Activated CD4-positive, alpha-beta memory T cell treated with anti-CD3 and anti-CD28 coated beads, Interleukin-2, amount 10 ng/mL, durations not matched to agents 7 days and 5 days (primary cell): ENCODE measurements at regions not wholly inside any gene's neighbourhood (a gene's known extent, or its start where the extent isn't known, plus 50 kb on each side); places are given as distances from the start of the nearest gene placed in this dataset.

ENCODE experiments used
- CTCF ChIA-PET: fragments of 350-600 bp; sonication (Branson Sonifier 250); formaldehyde crosslinking; loops from one replicate; lab custom pipeline; 2021; ENCODE audit warnings: antibody characterized with exemption, inconsistent platforms; lab: Charles Lee
- POLR2A ChIA-PET: fragments of 350-600 bp; sonication (Branson Sonifier 250); formaldehyde crosslinking; loops from one replicate; lab custom pipeline; 2021; ENCODE audit warnings: antibody characterized with exemption; lab: Charles Lee
- DNase-seq: peaks from one replicate; pipeline ENCODE4 v3.0.0-alpha.2; 2020
- H3K27ac Mint-ChIP-seq: one replicate; pipeline ENCODE4 v1.8.0; 2021; ENCODE audit warnings: mild to moderate bottlenecking, mixed read lengths
- H3K27me3 Mint-ChIP-seq: one replicate; pipeline ENCODE4 v1.8.0; 2021; ENCODE audit warnings: mixed read lengths
- H3K36me3 Mint-ChIP-seq: one replicate; pipeline ENCODE4 v1.8.0; 2021; ENCODE audit warnings: low read depth, mixed read lengths
- H3K4me1 Mint-ChIP-seq: one replicate; pipeline ENCODE4 v1.8.0; 2021; ENCODE audit warnings: mixed read lengths
- H3K4me3 Mint-ChIP-seq: one replicate; pipeline ENCODE4 v1.8.0; 2021; ENCODE audit warnings: mild to moderate bottlenecking, mixed read lengths
- H3K9me3 Mint-ChIP-seq: one replicate; pipeline ENCODE4 v1.8.0; 2021; ENCODE audit warnings: mixed read lengths

- Mint-ChIP-seq H3K4me1 (no peaks in the 10 kb centered on the region), H3K9me3 (no peaks in the 10 kb centered on the region), H3K27me3 (peaks cover 22% of the 10 kb centered on the region), H3K4me3 (no peak overlapping the region), H3K36me3 (no peaks in the 10 kb centered on the region), H3K27ac (no peak overlapping the region)
- ChIA-PET CTCF (no interaction called here), POLR2A (no interaction called here)
- no peak for DNase-seq
These were observed 266.8 kb upstream of the PARD3B start for GRCh38 chr2:204278454-204278853.

GRCh38 chr2:204279819-204280218, 265.5 kb upstream of the PARD3B start:
- no peak for DNase-seq
- Mint-ChIP-seq H3K9me3 (no peaks in the 10 kb centered on the region), H3K4me3 (no peak overlapping the region), H3K27ac (no peak overlapping the region), H3K27me3 (peaks cover 29% of the 10 kb centered on the region), H3K36me3 (no peaks in the 10 kb centered on the region), H3K4me1 (no peaks in the 10 kb centered on the region)
- ChIA-PET POLR2A (no interaction called here), CTCF (no interaction called here)

- Mint-ChIP-seq H3K4me1 (no peaks in the 10 kb centered on the region), H3K27ac (no peak overlapping the region), H3K36me3 (no peaks in the 10 kb centered on the region), H3K9me3 (no peaks in the 10 kb centered on the region), H3K27me3 (peaks cover 29% of the 10 kb centered on the region), H3K4me3 (no peak overlapping the region)
- CTCF ChIA-PET: no interaction called here
- no peak for DNase-seq
- POLR2A ChIA-PET: no interaction called here
These were observed 265.0 kb upstream of the PARD3B start for GRCh38 chr2:204280262-204280668.

GRCh38 chr2:204282081-204282480, 263.2 kb upstream of the PARD3B start:
- Mint-ChIP-seq H3K9me3 (no peaks in the 10 kb centered on the region), H3K27ac (no peak overlapping the region), H3K4me3 (no peak overlapping the region), H3K27me3 (peaks cover 25% of the 10 kb centered on the region), H3K36me3 (no peaks in the 10 kb centered on the region), H3K4me1 (no peaks in the 10 kb centered on the region)
- ChIA-PET CTCF (no interaction called here), POLR2A (no interaction called here)
- DNase-seq: no peak

GRCh38 chr2:204282525-204282924, 262.8 kb upstream of the PARD3B start:
- Mint-ChIP-seq H3K4me3 (no peak overlapping the region), H3K27ac (no peak overlapping the region), H3K27me3 (peaks cover 27% of the 10 kb centered on the region), H3K4me1 (no peaks in the 10 kb centered on the region), H3K9me3 (no peaks in the 10 kb centered on the region), H3K36me3 (no peaks in the 10 kb centered on the region)
- ChIA-PET CTCF (no interaction called here), POLR2A (no interaction called here)
- DNase-seq: no peak

GRCh38 chr2:204289066-204289465, 256.2 kb upstream of the PARD3B start:
- ChIA-PET CTCF (interaction anchor here (0.7 kb wide), 1 partner anchor 1183 kb away, joined by 3 read pairs; no protein-coding TSS in a partner anchor), POLR2A (no interaction called here)
- Mint-ChIP-seq H3K4me3 (no peak overlapping the region), H3K27me3 (peaks cover 29% of the 10 kb centered on the region), H3K36me3 (no peaks in the 10 kb centered on the region), H3K4me1 (no peaks in the 10 kb centered on the region), H3K9me3 (no peaks in the 10 kb centered on the region), H3K27ac (no peak overlapping the region)
- DNase-seq: no peak

GRCh38 chr2:204292439-204292838, 252.8 kb upstream of the PARD3B start:
- H3K9me3 Mint-ChIP-seq: no peaks in the 10 kb centered on the region
- POLR2A ChIA-PET: no interaction called here
- no peak overlapping the region for H3K27ac Mint-ChIP-seq
- no peak for DNase-seq
- no peaks in the 10 kb centered on the region for H3K36me3 Mint-ChIP-seq
- no peak overlapping the region for H3K4me3 Mint-ChIP-seq
- CTCF ChIA-PET: no interaction called here
- no peaks in the 10 kb centered on the region for H3K4me1 Mint-ChIP-seq
- peaks cover 35% of the 10 kb centered on the region for H3K27me3 Mint-ChIP-seq

GRCh38 chr2:204293884-204294747, 251.2 kb upstream of the PARD3B start:
- Mint-ChIP-seq H3K9me3 (no peaks in the 10 kb centered on the region), H3K4me3 (no peak overlapping the region), H3K36me3 (no peaks in the 10 kb centered on the region), H3K4me1 (no peaks in the 10 kb centered on the region), H3K27me3 (peaks cover 35% of the 10 kb centered on the region), H3K27ac (no peak overlapping the region)
- ChIA-PET CTCF (no interaction called here), POLR2A (no interaction called here)
- DNase-seq: no peak

GRCh38 chr2:204298404-204298803, 246.9 kb upstream of the PARD3B start:
- H3K9me3 Mint-ChIP-seq: no peaks in the 10 kb centered on the region
- H3K4me1 Mint-ChIP-seq: no peaks in the 10 kb centered on the region
- no peaks in the 10 kb centered on the region for H3K36me3 Mint-ChIP-seq
- no peak overlapping the region for H3K27ac Mint-ChIP-seq
- H3K27me3 Mint-ChIP-seq: peaks cover 14% of the 10 kb centered on the region
- CTCF ChIA-PET: no interaction called here
- DNase-seq: no peak
- no peak overlapping the region for H3K4me3 Mint-ChIP-seq
- POLR2A ChIA-PET: no interaction called here

- ChIA-PET CTCF (no interaction called here), POLR2A (no interaction called here)
- H3K4me3 Mint-ChIP-seq: no peak overlapping the region
- H3K36me3 Mint-ChIP-seq: no peaks in the 10 kb centered on the region
- DNase-seq: no peak
- H3K4me1 Mint-ChIP-seq: no peaks in the 10 kb centered on the region
- H3K27ac Mint-ChIP-seq: no peak overlapping the region
- H3K9me3 Mint-ChIP-seq: no peaks in the 10 kb centered on the region
- peaks cover 10% of the 10 kb centered on the region for H3K27me3 Mint-ChIP-seq
These were observed 245.5 kb upstream of the PARD3B start for GRCh38 chr2:204299766-204300165.

GRCh38 chr2:204306667-204307066, 238.6 kb upstream of the PARD3B start:
- no peaks in the 10 kb centered on the region for H3K4me1 Mint-ChIP-seq
- POLR2A ChIA-PET: no interaction called here
- no peak overlapping the region for H3K27ac Mint-ChIP-seq
- no peaks in the 10 kb centered on the region for H3K9me3 Mint-ChIP-seq
- DNase-seq: no peak
- H3K36me3 Mint-ChIP-seq: no peaks in the 10 kb centered on the region
- H3K4me3 Mint-ChIP-seq: no peak overlapping the region
- CTCF ChIA-PET: no interaction called here
- peaks cover 8% of the 10 kb centered on the region for H3K27me3 Mint-ChIP-seq

GRCh38 chr2:204312105-204312504, 233.2 kb upstream of the PARD3B start:
- no peak for DNase-seq
- Mint-ChIP-seq H3K9me3 (no peaks in the 10 kb centered on the region), H3K36me3 (no peaks in the 10 kb centered on the region), H3K27ac (no peak overlapping the region), H3K4me3 (no peak overlapping the region), H3K4me1 (no peaks in the 10 kb centered on the region), H3K27me3 (peaks cover 16% of the 10 kb centered on the region)
- CTCF ChIA-PET: interaction anchor here (1.4 kb wide), 2 partner anchors 12 to 51 kb away, joined by 6 read pairs; no protein-coding TSS in a partner anchor
- POLR2A ChIA-PET: no interaction called here

- CTCF ChIA-PET: no interaction called here
- H3K4me1 Mint-ChIP-seq: no peaks in the 10 kb centered on the region
These were observed 232.0 kb upstream of the PARD3B start for GRCh38 chr2:204313256-204313655.

GRCh38 chr2:204315236-204315662, 230.0 kb upstream of the PARD3B start:
- ChIA-PET CTCF (no interaction called here), POLR2A (no interaction called here)
- no peak overlapping the region for H3K27ac Mint-ChIP-seq
- H3K9me3 Mint-ChIP-seq: no peaks in the 10 kb centered on the region
- peaks cover 25% of the 10 kb centered on the region for H3K27me3 Mint-ChIP-seq
- H3K4me3 Mint-ChIP-seq: no peak overlapping the region
- no peaks in the 10 kb centered on the region for H3K4me1 Mint-ChIP-seq
- DNase-seq: no peak
- no peaks in the 10 kb centered on the region for H3K36me3 Mint-ChIP-seq

More at GRCh38 chr2:204313256-204313655, 232.0 kb upstream of the PARD3B start:
- Mint-ChIP-seq H3K4me3 (no peak overlapping the region), H3K27me3 (peaks cover 24% of the 10 kb centered on the region), H3K27ac (no peak overlapping the region), H3K36me3 (no peaks in the 10 kb centered on the region), H3K9me3 (no peaks in the 10 kb centered on the region)
- no peak for DNase-seq
- POLR2A ChIA-PET: no interaction called here
